HEK293T (cell line): ENCODE measurements at regions not wholly inside any gene's neighbourhood (a gene's known extent, or its start where the extent isn't known, plus 50 kb on each side); places are given as distances from the start of the nearest gene placed in this dataset.

Experiments
- ARNT ChIP-seq: fragments of 450-650 bp; IDR thresholded peaks from 2 replicates; pipeline ENCODE4 v1.6.1; 2017; ENCODE audit warnings: mild to moderate bottlenecking
- NFRKB ChIP-seq: fragments of 450-650 bp; IDR thresholded peaks from 2 replicates; pipeline ENCODE4 v1.6.1; 2016; ENCODE audit warnings: mild to moderate bottlenecking, moderate library complexity
- SP1 ChIP-seq: fragments of 450-650 bp; IDR thresholded peaks from 2 replicates; pipeline ENCODE4 v1.6.1; 2017

DNA sequence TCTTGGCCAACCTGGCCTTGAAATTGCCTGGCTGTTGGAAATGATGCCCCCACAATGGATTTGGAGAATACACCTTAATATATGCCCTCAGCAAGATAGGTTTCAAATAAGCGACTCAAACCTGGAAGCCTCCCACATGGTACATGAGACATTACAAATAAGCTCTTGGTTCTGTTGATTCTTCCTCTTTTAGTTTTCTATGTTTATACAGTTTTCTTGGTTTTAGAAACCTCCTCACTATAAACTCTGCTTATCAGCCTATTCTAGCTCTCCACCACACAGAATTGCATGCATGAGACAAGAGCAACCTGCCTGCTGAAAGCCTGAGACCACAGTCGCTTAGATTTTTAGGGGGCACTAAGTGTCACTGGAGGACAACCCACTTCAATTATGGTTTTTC, 108.8 kb upstream of the PREP start:
- no peak for TF ChIP-seq ARNT
- TF ChIP-seq NFRKB, result no peak
- no peak for TF ChIP-seq SP1
